CD4-positive, alpha-beta memory T cell (primary cell): ENCODE measurements at regions not wholly inside any gene's neighbourhood (a gene's known extent, or its start where the extent isn't known, plus 50 kb on each side); places are given as distances from the start of the nearest gene placed in this dataset.

ENCODE experiments used
- CTCF ChIA-PET: fragments of 350-600 bp; sonication (Branson Sonifier 250); formaldehyde crosslinking; loops from one replicate; lab custom pipeline; 2021; ENCODE audit warnings: inconsistent platforms; ENCODE audit not compliant: partially characterized antibody; lab: Charles Lee
- POLR2A ChIA-PET: fragments of 350-600 bp; sonication (Branson Sonifier 250); formaldehyde crosslinking; loops from one replicate; lab custom pipeline; 2021; ENCODE audit not compliant: partially characterized antibody; lab: Charles Lee
- DNase-seq, 5 donors: peaks; one replicate each; pipeline versions ENCODE4 v3.0.0 to v3.0.0-alpha.2; 2020 to 2022; ENCODE audit warnings: mixed read lengths in 1 of 5
- H3K27ac ChIP-seq: one replicate; pipeline ENCODE4 v1.7.0; 2013; ENCODE audit warnings: low read depth, low read length
- H3K27me3 ChIP-seq: 2 replicates; pipeline ENCODE4 v1.7.0; 2013; ENCODE audit warnings: mild to moderate bottlenecking, low read length, moderate library complexity; ENCODE audit not compliant: insufficient read depth
- H3K36me3 ChIP-seq: 2 replicates; pipeline ENCODE4 v1.7.0; 2013; ENCODE audit warnings: mild to moderate bottlenecking, low read length, moderate library complexity; ENCODE audit not compliant: insufficient read depth
- H3K4me1 ChIP-seq: 2 replicates; pipeline ENCODE4 v1.7.0; 2013; ENCODE audit warnings: mild to moderate bottlenecking, low read length, moderate library complexity; ENCODE audit not compliant: insufficient read depth
- H3K4me3 ChIP-seq, 2 donors: one replicate each; pipeline ENCODE4 v1.7.0; 2013; ENCODE audit warnings: low read length in 2 of 2, mild to moderate bottlenecking in 1 of 2
- H3K9me3 ChIP-seq, 2 donors: one replicate each; pipeline ENCODE4 v1.7.0; 2013; ENCODE audit warnings: low read length in 2 of 2, control low read depth in 1 of 2; ENCODE audit not compliant: control insufficient read depth in 1 of 2
- H3K27ac Mint-ChIP-seq, 7 donors: one replicate each; pipeline ENCODE4 v1.8.0; 2020 to 2021; ENCODE audit warnings: mixed read lengths in 7 of 7, mild to moderate bottlenecking in 6 of 7, inconsistent platforms in 3 of 7, moderate library complexity in 3 of 7
- H3K27me3 Mint-ChIP-seq, 2 donors: one replicate each; pipeline ENCODE4 v1.8.0; 2020 to 2021; ENCODE audit warnings: mixed read lengths in 2 of 2
- H3K36me3 Mint-ChIP-seq, 2 donors: one replicate each; pipeline ENCODE4 v1.8.0; 2020 to 2021; ENCODE audit warnings: mixed read lengths in 2 of 2, inconsistent platforms in 1 of 2, mild to moderate bottlenecking in 1 of 2
- H3K4me1 Mint-ChIP-seq, 4 donors: one replicate each; pipeline ENCODE4 v1.8.0; 2020 to 2021; ENCODE audit warnings: mixed read lengths in 4 of 4, mild to moderate bottlenecking in 1 of 4
- H3K4me3 Mint-ChIP-seq, 8 donors: one replicate each; pipeline ENCODE4 v1.8.0; 2020 to 2021; ENCODE audit warnings: mixed read lengths in 8 of 8, mild to moderate bottlenecking in 7 of 8, moderate library complexity in 6 of 8, inconsistent platforms in 3 of 8
- H3K9me3 Mint-ChIP-seq, 8 donors: one replicate each; pipeline ENCODE4 v1.8.0; 2020 to 2021; ENCODE audit warnings: mixed read lengths in 8 of 8, mild to moderate bottlenecking in 5 of 8, inconsistent platforms in 3 of 8, moderate library complexity in 1 of 8
- intact Hi-C: fragments of 100-400 bp; cut with micrococcal nuclease; formaldehyde crosslinking; loops from one replicate; pipeline ENCODE4 v1.15.1; 2023

- Mint-ChIP-seq H3K9me3 (no peaks in the 10 kb centered on the region), H3K36me3 (no peaks in the 10 kb centered on the region), H3K4me3 (no peak overlapping the region), H3K27me3 (peaks cover 0 to 4% of the 10 kb centered on the region in 2 donors), H3K4me1 (no peaks in the 10 kb centered on the region), H3K27ac (no peak overlapping the region)
- no peaks in the 10 kb centered on the region for H3K9me3 ChIP-seq
- intact Hi-C loops = no loop called here
- H3K36me3 ChIP-seq = no peaks in the 10 kb centered on the region
- POLR2A ChIA-PET = no interaction called here
- no peak for DNase-seq
- H3K4me1 ChIP-seq = no peaks in the 10 kb centered on the region
- no peaks in the 10 kb centered on the region for H3K27me3 ChIP-seq
- H3K4me3 ChIP-seq = no peak overlapping the region
- CTCF ChIA-PET = no interaction called here
- no peak overlapping the region for H3K27ac ChIP-seq
These were observed 207.3 kb downstream of the ARRDC4 start for GRCh38 chr15:98167722-98168268.

- Mint-ChIP-seq H3K9me3 (no peaks in the 10 kb centered on the region), H3K4me3 (no peak overlapping the region), H3K27me3 (peaks cover 0 to 5% of the 10 kb centered on the region in 2 donors), H3K36me3 (no peaks in the 10 kb centered on the region), H3K4me1 (no peaks in the 10 kb centered on the region), H3K27ac (no peak overlapping the region)
- Histone ChIP-seq H3K27me3 (no peaks in the 10 kb centered on the region), H3K4me3 (no peak overlapping the region), H3K27ac (no peak overlapping the region), H3K4me1 (no peaks in the 10 kb centered on the region), H3K36me3 (no peaks in the 10 kb centered on the region), H3K9me3 (no peaks in the 10 kb centered on the region)
- CTCF ChIA-PET = no interaction called here
- intact Hi-C loops = no loop called here
- peak in 1 of 5 donors; percentile 7 for DNase-seq
- POLR2A ChIA-PET = no interaction called here
These were observed 209.0 kb downstream of the ARRDC4 start for GRCh38 chr15:98169551-98169950.

- Mint-ChIP-seq H3K27ac (no peak overlapping the region), H3K36me3 (no peaks in the 10 kb centered on the region), H3K4me1 (peaks cover 0 to 12% (median 2%) of the 10 kb centered on the region in 4 donors), H3K9me3 (peaks cover 0 to 2% (median 0%) of the 10 kb centered on the region in 8 donors), H3K27me3 (peaks cover 4 to 6% of the 10 kb centered on the region in 2 donors), H3K4me3 (no peak overlapping the region)
- no peak overlapping the region for H3K27ac ChIP-seq
- H3K4me1 ChIP-seq = no peaks in the 10 kb centered on the region
- no peak for DNase-seq
- intact Hi-C loops = no loop called here
- no peaks in the 10 kb centered on the region for H3K36me3 ChIP-seq
- ChIA-PET CTCF (interaction anchor here (0.6 kb wide), 1 partner anchor 13 kb away, joined by 3 read pairs; no protein-coding TSS in a partner anchor), POLR2A (no interaction called here)
- H3K27me3 ChIP-seq = no peaks in the 10 kb centered on the region
- H3K9me3 ChIP-seq = no peaks in the 10 kb centered on the region
- no peak overlapping the region for H3K4me3 ChIP-seq
These were observed 213.8 kb downstream of the ARRDC4 start for GRCh38 chr15:98174286-98174685.

- DNase-seq = no peak
- H3K27ac Mint-ChIP-seq = no peak overlapping the region
- no peak overlapping the region for H3K4me3 Mint-ChIP-seq
- no peak overlapping the region for H3K4me3 ChIP-seq
- no peaks in the 10 kb centered on the region for H3K27me3 ChIP-seq
- ChIA-PET POLR2A (no interaction called here), CTCF (no interaction called here)
- no peaks in the 10 kb centered on the region for H3K4me1 ChIP-seq
- intact Hi-C loops = no loop called here
- H3K27ac ChIP-seq = no peak overlapping the region
- peaks cover 6 to 8% of the 10 kb centered on the region in 2 donors for H3K27me3 Mint-ChIP-seq
- peaks cover 0 to 12% (median 2%) of the 10 kb centered on the region in 4 donors for H3K4me1 Mint-ChIP-seq
- H3K36me3 ChIP-seq = no peaks in the 10 kb centered on the region
- peaks cover 0 to 2% (median 0%) of the 10 kb centered on the region in 8 donors for H3K9me3 Mint-ChIP-seq
- no peaks in the 10 kb centered on the region for H3K36me3 Mint-ChIP-seq
- no peaks in the 10 kb centered on the region for H3K9me3 ChIP-seq
These were observed 214.3 kb downstream of the ARRDC4 start for GRCh38 chr15:98174841-98175240.

GRCh38 chr15:98177966-98178592, 217.6 kb downstream of the ARRDC4 start:
- H3K9me3 Mint-ChIP-seq = peaks cover 0 to 2% (median 0%) of the 10 kb centered on the region in 8 donors
- H3K36me3 Mint-ChIP-seq = no peaks in the 10 kb centered on the region
- CTCF ChIA-PET = interaction anchor here (0.8 to 1.9 kb wide), 10 partner anchors 9 to 279 kb away, joined by 3 to 20 read pairs (median 4); no protein-coding TSS in a partner anchor
- no peak overlapping the region for H3K4me3 Mint-ChIP-seq
- peaks cover 6 to 8% of the 10 kb centered on the region in 2 donors for H3K27me3 Mint-ChIP-seq
- intact Hi-C loops = no loop called here
- no peaks in the 10 kb centered on the region for H3K36me3 ChIP-seq
- DNase-seq = peak in 4 of 5 donors; percentile 15 to 34 (median 25)
- no peak overlapping the region for H3K27ac Mint-ChIP-seq
- no peak overlapping the region for H3K4me3 ChIP-seq
- POLR2A ChIA-PET = no interaction called here
- H3K27ac ChIP-seq = no peak overlapping the region
- H3K4me1 Mint-ChIP-seq = peaks cover 0 to 12% (median 2%) of the 10 kb centered on the region in 4 donors
- H3K27me3 ChIP-seq = no peaks in the 10 kb centered on the region
- H3K4me1 ChIP-seq = no peaks in the 10 kb centered on the region
- no peaks in the 10 kb centered on the region for H3K9me3 ChIP-seq

- no peak overlapping the region for H3K27ac Mint-ChIP-seq
- H3K36me3 Mint-ChIP-seq = no peaks in the 10 kb centered on the region
- no peaks in the 10 kb centered on the region for H3K36me3 ChIP-seq
- no peak overlapping the region for H3K4me3 Mint-ChIP-seq
- POLR2A ChIA-PET = no interaction called here
- intact Hi-C loops = no loop called here
- H3K4me1 ChIP-seq = no peaks in the 10 kb centered on the region
- peaks cover 0 to 12% (median 2%) of the 10 kb centered on the region in 4 donors for H3K4me1 Mint-ChIP-seq
- peaks cover 6 to 8% of the 10 kb centered on the region in 2 donors for H3K27me3 Mint-ChIP-seq
- H3K9me3 ChIP-seq = no peaks in the 10 kb centered on the region
- DNase-seq = no peak
- H3K9me3 Mint-ChIP-seq = peaks cover 0 to 2% (median 0%) of the 10 kb centered on the region in 8 donors
- CTCF ChIA-PET = interaction anchor here (1.1 to 1.9 kb wide), 5 partner anchors 266 to 279 kb away, joined by 3 to 20 read pairs (median 4); no protein-coding TSS in a partner anchor
- no peaks in the 10 kb centered on the region for H3K27me3 ChIP-seq
- no peak overlapping the region for H3K27ac ChIP-seq
- no peak overlapping the region for H3K4me3 ChIP-seq
These were observed 218.4 kb downstream of the ARRDC4 start for GRCh38 chr15:98178861-98179260.

GRCh38 chr15:98187549-98187948, 227.0 kb downstream of the ARRDC4 start:
- H3K4me1 ChIP-seq = no peaks in the 10 kb centered on the region
- H3K36me3 Mint-ChIP-seq = no peaks in the 10 kb centered on the region
- CTCF ChIA-PET = interaction anchor here (1.8 kb wide), 1 partner anchor 9 kb away, joined by 4 read pairs; no protein-coding TSS in a partner anchor
- H3K27me3 ChIP-seq = no peaks in the 10 kb centered on the region
- POLR2A ChIA-PET = no interaction called here
- H3K27me3 Mint-ChIP-seq = peaks cover 0 to 4% of the 10 kb centered on the region in 2 donors
- no peak for DNase-seq
- H3K4me3 ChIP-seq = no peak overlapping the region
- no peak overlapping the region for H3K27ac ChIP-seq
- H3K4me3 Mint-ChIP-seq = no peak overlapping the region
- H3K4me1 Mint-ChIP-seq = no peaks in the 10 kb centered on the region
- H3K27ac Mint-ChIP-seq = no peak overlapping the region
- intact Hi-C loops = no loop called here
- peaks cover 0 to 8% (median under 1%) of the 10 kb centered on the region in 8 donors for H3K9me3 Mint-ChIP-seq
- H3K36me3 ChIP-seq = no peaks in the 10 kb centered on the region
- H3K9me3 ChIP-seq = no peaks in the 10 kb centered on the region
